Fibroblast of lung (primary cell): ENCODE measurements at regions not wholly inside any gene's neighbourhood (a gene's known extent, or its start where the extent isn't known, plus 50 kb on each side); places are given as distances from the start of the nearest gene placed in this dataset.

Experiments used
- CTCF ChIP-seq, 2 donors: IDR thresholded peaks in 1 of 2; conservative IDR thresholded peaks in 1 of 2; 1 replicate in 1 of 2; 2 replicates in 1 of 2; pipeline ENCODE4 v1.5.1; 2011 to 2012; ENCODE audit warnings: low read length in 2 of 2, control low read depth in 1 of 2, inconsistent platforms in 1 of 2, low read depth in 1 of 2, mild to moderate bottlenecking in 1 of 2
- EZH2 ChIP-seq: IDR thresholded peaks from 2 replicates; pipeline ENCODE4 v1.5.1; 2012; ENCODE audit warnings: low read length, control low read depth, mild to moderate bottlenecking; ENCODE audit errors: missing control alignments

GRCh38 chr10:65858841-65859240 is 1067.0 kb upstream of the LRRTM3 start:
- no peak for TF ChIP-seq CTCF (conservative IDR thresholded peaks at IDR 0.05 in 1 of 2, IDR thresholded peaks at IDR 0.05 in 1 of 2; ENCODE audit: low read depth in 1 of 2, low read length in 2 of 2)
- TF ChIP-seq EZH2 = no peak
